AG09319 (cell line): ENCODE measurements at regions not wholly inside any gene's neighbourhood (a gene's known extent, or its start where the extent isn't known, plus 50 kb on each side); places are given as distances from the start of the nearest gene placed in this dataset.

Source experiments
- DNase-seq: peaks from one replicate; pipeline ENCODE4 v3.0.0-alpha.2; 2010; ENCODE audit warnings: low read depth; ENCODE audit errors: extremely low read depth
- CTCF ChIP-seq: IDR thresholded peaks from 2 replicates; pipeline ENCODE4 v1.5.1; 2011; ENCODE audit warnings: low read depth, mild to moderate bottlenecking, inconsistent platforms, low read length, moderate library complexity

- TF ChIP-seq CTCF: no peak
- no peak for DNase-seq
Observed at GRCh38 chrX:10387011-10387410, 230.2 kb downstream of the CLCN4 start.

DNA sequence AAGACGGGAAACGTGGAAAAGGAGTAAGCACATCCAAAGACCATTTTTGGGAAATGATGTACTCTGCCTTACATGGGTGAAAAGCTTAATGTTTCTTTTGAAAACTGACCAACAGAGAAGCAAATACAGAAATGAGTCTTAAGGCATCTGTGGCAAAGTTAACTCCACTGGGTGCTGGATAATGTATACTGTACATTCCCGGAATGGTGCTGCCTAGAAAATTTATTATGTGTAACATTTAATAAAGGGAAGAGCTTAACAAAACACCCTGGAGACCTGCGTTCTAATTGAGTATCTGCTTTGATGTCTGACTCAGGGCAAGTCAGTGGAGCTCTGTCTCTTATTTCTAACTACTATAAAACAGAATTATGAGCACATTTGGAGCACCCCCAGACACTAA, 230.2 kb downstream of the MID1 start:
- no peak for DNase-seq
- TF ChIP-seq CTCF: no peak

DNA sequence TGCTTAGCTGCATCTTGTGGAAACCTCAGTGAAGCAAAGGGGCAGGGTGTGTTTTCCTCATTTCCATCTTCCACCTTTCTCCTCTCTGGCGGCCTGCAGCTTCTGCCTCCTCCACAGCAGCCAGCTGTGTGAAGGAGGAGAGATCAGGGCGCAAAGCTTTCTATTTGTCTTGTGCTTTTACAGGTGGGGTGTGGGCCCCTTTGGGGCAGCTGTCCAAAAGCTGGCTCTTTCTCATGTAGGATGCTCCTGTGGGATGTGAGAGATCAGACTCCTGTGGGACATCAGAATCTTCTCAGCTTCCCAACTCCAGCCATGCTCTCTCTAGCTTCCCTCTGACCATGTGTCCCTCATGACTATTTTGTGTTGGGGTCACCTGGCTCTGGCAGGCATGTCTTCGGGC, 227.1 kb downstream of the MID1 start:
- DNase-seq: no peak
- no peak for TF ChIP-seq CTCF

GRCh38 chrX:10393899-10394298, 226.5 kb downstream of the MID1 start:
- no peak for DNase-seq
- TF ChIP-seq CTCF: no peak

DNA sequence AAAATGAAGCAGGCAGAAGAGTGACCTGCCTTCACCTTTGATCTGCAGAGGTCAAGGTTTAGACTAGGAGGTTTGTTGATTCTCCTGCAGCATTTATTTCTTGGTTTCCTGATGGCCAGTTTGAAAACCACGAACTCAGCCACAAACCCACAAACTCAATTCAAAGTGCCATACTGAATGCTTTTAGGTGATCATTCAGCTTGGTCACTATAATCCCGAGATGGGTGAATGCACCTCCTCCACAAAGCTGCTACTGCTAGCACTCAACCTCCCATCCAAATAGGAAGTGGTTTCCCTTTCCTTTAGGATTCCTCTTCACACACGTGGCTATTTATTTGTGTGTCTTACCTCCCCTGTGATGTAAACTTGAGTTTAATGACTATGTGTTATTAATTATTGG, 225.2 kb downstream of the MID1 start:
- no peak for DNase-seq
- TF ChIP-seq CTCF: no peak
